GM13977 (cell line): ENCODE measurements at regions not wholly inside any gene's neighbourhood (a gene's known extent, or its start where the extent isn't known, plus 50 kb on each side); places are given as distances from the start of the nearest gene placed in this dataset.
"Not testable (repeated sequence)": the region's sequence is repeated elsewhere in the genome, so short reads cannot be mapped to it uniquely, and the experiment has no call there.

ENCODE experiments used
- DNase-seq: peaks from one replicate; pipeline ENCODE4 v3.0.0; 2012; ENCODE audit warnings: low spot score
- CTCF ChIP-seq: IDR thresholded peaks from 2 replicates; pipeline ENCODE4 v1.5.1; 2012; ENCODE audit warnings: mild to moderate bottlenecking, control low read depth; ENCODE audit not compliant: insufficient read depth; ENCODE audit errors: extremely low read depth, missing control alignments
- in situ Hi-C: fragments of 300-500 bp; cut with MboI; formaldehyde crosslinking; loops from one replicate; pipeline ENCODE4 v1.12.0; 2022; ENCODE audit warnings: low sequenced_read_pairs, low pct_unique_long_range_greater_than_20kb, mixed read lengths, inconsistent platforms; ENCODE audit not compliant: unreplicated experiment

GRCh38 chr2:16385341-16385740 lies 280.3 kb downstream of the CYRIA start:
- no peak for DNase-seq

GRCh38 chr2:16383411-16383810 lies 282.2 kb downstream of the CYRIA start:
- DNase-seq = no peak
- in situ Hi-C loops = no loop called here
- TF ChIP-seq CTCF = no peak

More at GRCh38 chr2:16385341-16385740, 280.3 kb downstream of the CYRIA start:
- no peak for TF ChIP-seq CTCF
- in situ Hi-C loops = no loop called here

GRCh38 chr2:16382451-16382850 lies 283.2 kb downstream of the CYRIA start:
- in situ Hi-C loops = no loop called here
- no peak for DNase-seq
- TF ChIP-seq CTCF = no peak

GRCh38 chr2:16381511-16381910 lies 284.1 kb downstream of the CYRIA start:
- DNase-seq = no peak
- in situ Hi-C loops = no loop called here
- TF ChIP-seq CTCF = no peak

- DNase-seq, in situ Hi-C loops: not testable (repeated sequence)
These were observed 285.7 kb downstream of the CYRIA start for GRCh38 chr2:16379901-16380300.

- in situ Hi-C loops, DNase-seq: not testable (repeated sequence)
These were observed 286.6 kb downstream of the CYRIA start for GRCh38 chr2:16379061-16379460.

GRCh38 chr2:16378031-16378430 lies 287.6 kb downstream of the CYRIA start:
- DNase-seq = no peak
- in situ Hi-C loops = no loop called here
- TF ChIP-seq CTCF = no peak

- in situ Hi-C loops = no loop called here
- no peak for DNase-seq
- TF ChIP-seq CTCF = no peak
These were observed 289.7 kb downstream of the CYRIA start for GRCh38 chr2:16375981-16376380.
